GM21367 (cell line): ENCODE measurements at regions not wholly inside any gene's neighbourhood (a gene's known extent, or its start where the extent isn't known, plus 50 kb on each side); places are given as distances from the start of the nearest gene placed in this dataset.
"Not testable (repeated sequence)": the region's sequence is repeated elsewhere in the genome, so short reads cannot be mapped to it uniquely, and the experiment has no call there.

Experiments
- ATAC-seq: cut with Tn5 transposase; IDR thresholded peaks from one replicate; pipeline ENCODE4 v1.9.1; 2021; ENCODE audit not compliant: unreplicated experiment

DNA sequence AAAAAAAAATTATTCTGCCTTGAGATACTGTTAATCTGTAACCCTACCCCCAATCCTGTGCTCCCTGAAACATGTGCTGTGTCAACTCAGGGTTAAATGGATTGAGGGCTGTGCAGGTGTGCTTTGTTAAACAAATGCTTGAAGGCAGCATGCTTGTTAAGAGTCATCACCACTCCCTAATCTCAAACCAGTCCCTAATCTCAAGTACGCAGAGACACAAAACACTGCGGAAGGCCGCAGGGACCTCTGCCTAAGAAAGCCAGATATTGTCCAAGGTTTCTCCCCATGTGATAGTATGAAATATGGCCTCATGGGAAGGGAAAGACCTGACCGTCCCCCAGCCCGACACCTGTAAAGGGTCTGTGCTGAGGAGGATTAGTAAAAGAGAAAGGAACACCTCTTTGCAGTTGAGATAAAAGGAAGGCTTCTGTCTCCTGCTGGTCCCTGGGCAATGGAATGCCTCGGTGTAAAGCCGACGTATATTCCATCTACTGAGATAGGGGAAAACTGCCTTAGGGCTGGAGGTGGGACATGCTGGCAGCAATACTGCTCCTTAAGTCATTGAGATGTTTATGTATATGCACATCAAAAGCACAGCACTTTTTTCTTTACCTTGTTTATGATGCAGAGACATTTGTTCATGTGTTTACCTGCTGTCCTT, 402.6 kb downstream of the TBC1D32 start:
- not testable (repeated sequence) for ATAC-seq

DNA sequence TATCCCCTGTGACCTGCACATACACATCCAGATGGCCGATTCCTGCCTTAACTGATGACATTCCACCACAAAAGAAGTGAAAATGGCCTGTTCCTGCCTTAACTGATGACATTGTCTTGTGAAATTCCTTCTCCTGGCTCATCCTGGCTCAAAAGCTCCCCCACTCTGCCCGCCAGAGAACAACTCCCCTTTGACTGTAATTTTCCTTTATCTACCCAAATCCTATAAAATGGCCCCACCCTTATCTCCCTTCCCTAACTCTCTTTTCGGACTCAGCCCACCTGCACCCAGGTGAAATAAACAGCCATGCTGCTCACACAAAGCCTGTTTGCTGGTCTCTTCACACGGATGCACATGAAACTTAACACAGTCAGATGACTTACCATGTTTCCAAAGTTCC, 403.8 kb downstream of the TBC1D32 start:
- not testable (repeated sequence) for ATAC-seq

DNA sequence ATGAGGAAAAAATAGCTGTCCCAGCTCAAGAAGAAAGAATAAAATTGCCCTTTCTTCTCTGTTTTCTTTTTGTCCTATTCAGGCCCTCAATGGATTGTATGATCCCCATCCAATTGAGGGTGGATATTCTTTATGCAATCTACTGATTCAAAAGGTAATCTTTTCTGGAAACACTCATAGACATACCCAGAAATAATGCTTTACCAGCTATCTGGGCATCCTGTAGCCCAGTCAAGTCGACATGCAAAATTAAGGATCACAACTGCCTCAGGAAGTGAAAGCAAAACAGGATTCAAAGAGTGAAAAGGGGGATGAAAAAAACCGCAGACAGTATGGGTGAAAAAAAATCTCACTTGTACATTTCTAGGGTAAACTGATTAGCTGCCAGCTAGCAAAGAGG, 410.1 kb downstream of the TBC1D32 start:
- ATAC-seq = no peak

DNA sequence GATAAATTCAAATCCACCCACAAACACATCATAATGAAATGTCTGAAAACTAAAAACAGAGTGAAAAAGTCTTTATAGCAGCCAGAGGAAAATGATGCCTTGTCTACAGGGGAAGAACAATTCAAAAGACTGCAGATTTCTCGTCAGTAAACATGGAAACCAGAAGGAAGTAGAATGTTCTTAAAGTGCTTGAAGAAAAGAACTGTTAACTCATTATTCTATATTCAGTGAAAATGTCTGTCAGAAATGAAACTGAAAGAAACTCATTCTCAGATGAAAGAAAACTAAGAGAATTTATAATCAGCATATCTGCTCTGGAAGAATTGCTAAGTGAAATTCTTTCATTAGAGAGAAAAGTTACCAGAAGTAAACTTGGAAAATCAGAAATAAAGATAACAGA, 416.1 kb downstream of the TBC1D32 start:
- ATAC-seq = peak; percentile 54

DNA sequence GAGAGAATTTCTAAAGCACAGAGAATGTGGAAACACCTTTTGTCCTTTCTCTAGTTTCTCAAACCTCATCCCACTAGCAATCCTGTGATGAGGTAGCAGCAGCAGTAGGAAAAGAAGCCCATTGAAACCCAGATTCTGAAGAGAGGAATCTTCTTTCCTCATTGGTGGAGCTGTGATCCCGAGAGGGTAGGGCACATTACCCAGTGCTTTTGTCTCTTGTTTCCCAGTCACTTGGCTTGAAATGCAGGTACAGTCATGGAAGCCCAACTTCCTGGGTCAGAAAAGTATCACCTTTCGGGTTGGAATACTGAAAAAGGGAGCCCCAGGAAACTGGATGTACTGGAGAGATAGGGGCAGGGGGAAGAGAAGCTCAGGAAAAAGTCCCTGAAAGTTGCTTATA, 417.4 kb downstream of the TBC1D32 start:
- no peak for ATAC-seq

DNA sequence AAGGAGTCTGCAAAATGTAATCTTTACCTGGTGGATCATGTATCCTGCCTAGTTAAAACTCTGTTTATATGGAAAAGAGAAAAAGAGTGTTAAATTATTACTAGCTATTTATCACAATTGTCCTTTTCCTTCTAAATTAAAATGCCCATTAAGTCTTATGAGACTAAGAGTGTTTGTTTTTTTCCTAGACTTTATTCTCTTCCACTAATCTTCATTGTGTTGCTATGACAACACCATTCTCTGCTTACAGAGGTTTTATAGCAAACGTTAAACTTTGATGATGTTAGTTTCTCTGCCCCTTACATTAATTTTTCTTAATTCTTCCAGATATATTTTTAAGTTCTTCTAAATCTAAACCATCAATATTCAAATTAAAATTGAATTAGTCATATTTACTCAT, 420.8 kb downstream of the TBC1D32 start:
- ATAC-seq = no peak

DNA sequence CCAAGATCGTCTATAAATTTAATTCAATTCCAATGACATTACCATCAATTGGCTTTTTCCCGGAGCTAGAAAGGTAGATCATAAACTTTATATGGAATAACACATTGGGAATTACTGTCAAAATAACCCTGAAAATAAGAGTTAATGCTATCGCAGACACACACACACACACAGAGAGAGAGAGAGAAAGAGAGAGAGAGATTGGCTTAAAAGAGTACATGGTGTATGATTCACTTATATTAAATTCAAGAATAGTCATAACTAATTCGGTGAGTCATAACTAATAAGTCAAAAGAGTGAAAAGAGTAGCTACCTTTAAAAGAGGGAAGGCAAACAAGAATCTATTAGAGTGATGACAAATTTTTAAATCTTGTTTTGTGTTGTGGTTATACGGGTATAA, 425.5 kb downstream of the TBC1D32 start:
- ATAC-seq = no peak

DNA sequence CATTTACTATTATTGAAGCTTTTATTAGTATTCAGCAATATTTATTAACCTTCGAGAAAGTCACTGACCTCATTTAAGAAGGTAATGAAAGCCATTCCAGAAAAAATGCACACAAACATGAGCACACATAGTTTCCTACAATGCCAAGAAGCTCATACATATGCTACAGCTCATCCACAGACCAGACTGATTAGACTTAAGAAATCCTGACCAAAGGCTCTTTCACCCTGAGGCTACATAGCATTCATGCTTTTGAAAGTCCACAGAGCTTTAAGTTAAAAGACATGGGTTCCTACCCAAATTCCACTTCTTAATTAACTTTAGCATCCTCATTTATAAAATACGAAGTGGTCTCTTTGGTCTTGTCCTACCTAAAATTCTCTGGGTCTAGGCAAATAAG, 430.4 kb downstream of the TBC1D32 start:
- no peak for ATAC-seq

DNA sequence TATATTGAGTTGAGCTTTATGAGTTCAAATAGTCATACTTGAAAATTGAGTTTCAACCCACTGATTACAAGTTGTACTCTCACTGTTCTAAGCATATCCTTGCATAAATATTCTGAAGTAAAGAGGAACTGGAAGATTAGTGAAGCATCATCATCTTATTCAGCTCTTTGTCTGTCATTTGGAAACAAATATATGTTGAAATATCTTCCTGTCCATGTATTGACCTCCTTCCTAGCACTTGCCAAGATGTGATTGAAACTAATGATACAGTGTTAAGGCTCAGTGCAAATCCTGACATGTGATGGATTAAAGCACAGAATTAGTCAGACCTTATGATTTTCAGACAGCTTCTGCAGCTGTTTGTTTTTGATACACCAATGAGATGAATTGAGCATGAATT, 434.3 kb downstream of the TBC1D32 start:
- ATAC-seq = no peak

DNA sequence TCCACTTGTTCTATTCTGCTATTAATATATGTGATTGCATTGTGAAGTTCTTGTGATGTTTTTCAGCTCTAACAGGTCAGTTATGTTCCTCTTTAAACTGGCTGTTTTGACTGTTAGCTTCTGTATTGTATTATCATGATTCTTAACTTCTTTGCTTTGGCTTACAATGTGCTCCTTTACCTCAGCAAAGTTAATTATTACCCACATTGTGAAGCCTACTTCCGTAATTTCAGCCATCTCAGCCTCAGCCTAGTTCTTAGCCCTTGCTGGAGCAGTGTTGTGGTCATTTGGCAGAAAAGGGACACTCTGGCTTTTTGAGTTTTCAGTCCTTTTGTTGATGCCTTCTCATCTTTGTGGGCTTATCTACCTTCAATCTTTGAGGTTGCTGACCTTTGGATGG, 440.2 kb downstream of the TBC1D32 start:
- ATAC-seq = no peak

DNA sequence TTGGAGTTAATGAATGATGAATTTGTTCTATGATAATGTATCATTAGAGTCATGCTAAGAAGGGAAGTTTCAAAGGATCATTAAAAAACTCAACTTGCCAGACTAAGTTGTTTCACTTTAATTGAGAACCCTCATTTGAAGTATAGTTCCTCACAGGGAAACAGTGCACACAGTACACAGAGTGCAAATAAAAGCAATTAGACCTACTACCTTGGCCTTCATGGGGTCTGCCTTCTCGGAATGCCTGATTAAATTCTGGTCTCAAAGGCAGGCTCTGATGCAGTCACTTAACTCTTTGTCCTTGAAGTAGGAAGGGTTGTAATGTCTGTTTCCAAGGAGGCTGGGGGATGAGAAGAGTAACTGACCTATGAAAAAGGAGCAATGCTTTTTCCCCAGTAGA, 457.3 kb downstream of the TBC1D32 start:
- no peak for ATAC-seq

DNA sequence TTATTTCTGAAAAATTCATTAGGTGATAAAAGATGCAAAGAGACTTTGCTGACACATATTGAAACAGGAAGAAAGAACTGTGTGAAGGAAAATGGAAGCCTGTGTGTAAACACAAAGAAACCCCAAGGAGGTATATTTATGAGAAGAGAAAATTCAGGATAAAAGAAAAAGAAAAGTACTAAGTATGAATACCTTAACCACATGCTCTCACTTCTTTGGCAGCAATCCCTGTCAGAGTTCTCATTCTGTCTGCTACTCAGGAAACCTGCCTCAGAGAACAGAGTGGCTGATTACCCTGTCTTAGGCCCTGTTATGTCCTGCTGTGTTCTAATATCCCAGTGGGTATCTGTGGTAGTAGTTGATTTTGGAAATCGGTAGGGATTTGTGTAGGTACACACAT, 457.9 kb downstream of the TBC1D32 start:
- ATAC-seq = no peak

DNA sequence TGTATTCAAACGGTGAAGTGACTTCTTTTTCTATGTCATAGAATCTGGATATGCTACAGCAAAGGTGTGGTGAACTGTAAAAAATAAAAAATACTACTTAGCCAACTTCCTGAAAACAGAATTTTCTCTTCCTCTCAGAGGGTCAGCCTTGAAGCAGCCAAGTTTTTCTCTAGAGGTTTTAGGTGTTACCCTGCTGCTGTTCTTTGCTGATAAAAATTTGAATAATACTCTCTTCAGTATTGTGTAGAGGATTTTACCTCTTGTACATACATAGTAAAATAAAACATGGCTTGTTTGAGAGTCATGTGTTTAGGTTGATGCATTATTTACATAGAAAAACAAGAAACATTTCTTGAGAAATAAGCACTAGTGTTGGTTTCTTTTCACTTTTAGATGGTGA, 458.4 kb downstream of the TBC1D32 start:
- peak; percentile 47 for ATAC-seq

DNA sequence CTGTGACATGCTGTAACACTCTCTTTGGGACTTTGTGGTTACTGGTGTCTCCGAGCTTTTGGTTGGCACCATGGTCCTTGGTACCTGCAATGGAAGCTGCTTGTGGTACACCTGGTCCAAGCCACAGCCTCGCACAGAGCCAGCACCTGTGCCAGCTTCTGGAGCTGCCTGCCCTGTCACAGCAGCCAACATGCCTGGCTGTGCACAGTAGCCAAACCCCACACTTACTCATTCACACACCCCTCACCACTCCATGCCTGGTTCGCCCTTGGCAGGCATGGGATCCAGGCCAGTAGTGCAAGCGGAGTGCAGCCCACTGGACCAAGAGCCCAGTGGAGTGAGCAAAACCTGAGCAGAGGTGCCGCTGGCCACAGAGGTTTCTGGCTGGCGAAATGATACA, 459.9 kb downstream of the TBC1D32 start:
- no peak for ATAC-seq

DNA sequence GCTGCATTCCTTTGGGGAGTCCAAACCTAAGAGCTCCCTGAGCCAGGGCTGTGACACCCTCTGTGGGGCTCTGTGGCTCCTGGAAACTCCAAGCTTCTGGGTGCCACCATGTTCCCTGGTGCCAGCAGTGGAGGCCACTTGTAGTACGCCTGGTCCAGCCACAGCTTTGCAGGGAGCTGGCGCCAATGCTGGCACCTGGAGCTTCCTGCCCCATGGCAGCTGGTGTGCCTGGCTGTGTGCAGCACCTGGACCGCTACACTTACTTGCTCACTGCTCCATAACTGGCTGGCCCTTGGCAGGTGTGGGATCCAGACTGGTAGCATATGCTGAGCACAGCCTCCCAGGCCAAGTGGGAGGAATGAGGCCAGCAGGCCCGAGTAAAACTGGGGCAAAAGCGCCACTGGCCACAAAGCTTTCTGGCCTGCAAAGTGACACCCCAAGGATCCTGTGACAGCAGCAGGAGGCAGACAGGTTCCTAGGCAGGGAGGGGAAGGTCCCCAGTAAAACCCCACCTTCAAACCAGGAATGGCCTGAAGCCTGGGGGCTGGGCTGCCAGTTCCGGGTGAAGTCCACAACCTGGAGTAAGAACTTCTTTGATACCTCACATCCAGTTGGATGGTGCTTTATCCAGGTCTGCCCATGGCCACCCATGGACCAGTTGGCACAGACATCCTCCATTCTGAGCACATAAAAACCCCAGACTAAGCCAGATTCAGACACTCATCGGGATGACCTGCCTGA, 461.0 kb downstream of the TBC1D32 start:
- no peak for ATAC-seq

DNA sequence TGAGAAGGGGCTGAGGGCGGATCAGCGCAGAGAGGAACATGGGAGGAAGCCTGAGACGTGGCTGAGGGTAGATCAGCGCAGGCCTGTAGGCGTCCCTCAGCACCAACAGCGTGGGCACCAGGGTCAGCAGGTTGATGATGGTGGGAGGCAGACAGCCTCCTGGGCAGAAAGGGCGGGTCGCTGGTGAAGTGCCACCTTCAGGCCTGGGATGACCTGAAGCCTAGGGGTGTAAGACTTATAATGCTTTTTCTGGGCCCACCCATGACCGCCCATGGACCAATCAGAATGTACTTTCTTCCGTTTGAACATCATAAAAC, 462.1 kb downstream of the TBC1D32 start:
- ATAC-seq = no peak

DNA sequence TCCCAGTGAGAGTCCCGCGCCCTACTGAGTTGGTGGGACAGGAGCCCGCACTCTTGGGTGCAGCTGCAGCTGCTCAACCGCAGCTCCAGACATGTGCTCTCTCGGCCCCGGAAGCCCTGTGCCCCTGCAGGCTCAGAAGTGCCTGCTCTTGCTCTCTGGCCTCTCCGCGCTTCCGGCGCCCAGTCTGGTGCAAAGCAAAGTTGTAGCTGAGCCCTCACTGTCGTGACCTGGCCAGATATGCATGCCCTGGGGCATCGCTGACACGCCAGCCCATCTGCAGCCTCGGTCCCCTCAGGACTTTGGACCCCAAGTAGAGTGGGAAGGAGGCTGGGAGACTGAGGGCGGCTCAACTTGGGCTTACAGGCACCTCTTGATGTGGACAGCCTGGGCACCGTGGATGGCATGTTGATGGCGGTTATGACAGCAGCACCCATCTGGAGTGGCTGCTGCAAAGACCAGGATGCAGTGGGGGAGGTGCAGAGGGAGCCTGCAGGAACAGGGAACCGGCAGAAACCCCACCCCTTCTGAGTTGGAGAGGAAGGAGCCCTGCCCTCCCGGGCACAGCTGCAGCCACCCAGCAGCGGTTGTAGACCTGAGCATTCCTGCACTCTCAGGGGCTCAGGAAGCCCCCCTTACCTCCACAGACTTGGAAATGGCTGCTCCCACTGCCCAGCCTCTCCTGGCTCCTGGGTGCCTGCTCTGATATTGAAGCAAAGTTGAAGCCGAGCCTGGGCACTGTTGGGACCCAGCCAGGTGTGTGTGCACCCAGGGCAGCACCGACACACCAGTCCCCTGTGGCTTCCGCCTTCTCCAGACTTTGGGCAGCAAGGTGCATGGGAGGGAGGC, 462.6 kb downstream of the TBC1D32 start:
- ATAC-seq = no peak

DNA sequence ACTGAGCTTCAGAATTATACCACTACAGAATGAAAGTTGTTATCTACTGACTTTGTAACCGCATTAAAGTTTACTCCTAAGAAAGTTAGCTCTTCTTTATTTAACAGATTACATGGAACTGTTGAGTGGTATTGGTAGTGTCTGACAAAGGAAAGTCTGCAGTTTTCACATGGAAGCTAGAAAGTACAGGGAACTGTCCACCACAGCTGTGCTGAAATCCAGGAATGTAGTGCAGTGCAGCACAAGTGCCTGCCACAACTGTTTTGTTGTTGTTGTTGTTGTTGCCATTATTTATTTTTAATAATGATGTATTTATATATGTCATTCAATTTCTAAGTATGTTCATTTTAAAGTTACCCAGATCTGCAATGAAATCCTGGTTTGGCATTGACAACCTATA, 464.9 kb downstream of the TBC1D32 start:
- ATAC-seq = no peak

DNA sequence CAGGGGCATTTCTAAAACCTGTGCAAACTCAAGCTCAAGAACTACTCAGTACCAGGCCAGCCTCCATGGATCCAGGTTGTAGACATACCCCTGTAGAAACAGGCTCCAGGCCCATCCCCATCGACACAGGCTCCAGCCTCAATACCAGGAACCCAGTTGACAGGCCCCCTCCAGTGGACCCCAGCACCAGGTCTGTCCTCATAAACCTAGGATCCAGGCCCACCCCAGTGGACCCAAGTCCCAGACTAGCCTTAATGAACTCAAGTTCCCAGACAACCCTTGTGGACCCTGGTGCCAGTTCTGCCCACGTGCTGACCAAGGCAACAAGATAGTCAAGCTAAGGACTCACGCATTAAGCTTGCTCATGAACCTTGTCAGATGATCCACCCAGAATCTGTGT, 476.9 kb downstream of the TBC1D32 start:
- ATAC-seq = no peak

DNA sequence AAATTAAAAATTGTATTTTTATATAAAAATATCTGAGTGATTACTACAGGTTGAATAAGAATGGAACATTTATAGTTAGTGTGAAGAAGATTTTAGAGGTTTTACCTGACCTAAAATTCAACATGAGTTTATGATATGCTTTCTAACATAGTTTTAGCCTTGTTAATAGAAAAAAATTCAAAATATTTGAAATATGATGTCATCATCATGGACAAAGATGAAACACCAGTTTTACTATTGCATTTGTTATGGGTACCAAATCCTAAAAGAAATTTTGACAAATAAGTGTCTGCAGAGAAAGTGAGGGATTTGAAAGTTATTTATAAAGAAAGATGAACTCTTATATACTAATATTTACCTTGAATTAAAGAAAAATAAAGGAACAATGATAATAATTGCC, 479.7 kb downstream of the TBC1D32 start:
- no peak for ATAC-seq

DNA sequence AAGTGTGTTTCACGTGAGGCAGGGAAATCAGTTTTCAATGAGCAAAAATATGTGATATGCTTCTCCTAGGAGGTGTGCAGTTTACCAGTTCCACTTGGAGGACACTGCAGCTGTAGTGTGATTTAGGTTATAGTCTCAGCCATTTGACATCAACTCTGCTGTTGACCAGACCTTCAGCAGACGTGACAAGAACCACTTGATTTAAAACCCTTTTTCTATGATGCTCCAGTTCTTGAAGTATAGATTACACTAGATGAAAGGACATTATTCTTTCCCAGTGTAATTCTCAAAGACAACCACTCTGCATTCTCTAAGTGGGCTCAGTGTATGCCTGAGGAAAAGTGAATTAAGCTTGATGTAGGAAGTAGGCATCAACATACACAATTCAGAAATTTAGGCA, 480.8 kb downstream of the TBC1D32 start:
- ATAC-seq = no peak

DNA sequence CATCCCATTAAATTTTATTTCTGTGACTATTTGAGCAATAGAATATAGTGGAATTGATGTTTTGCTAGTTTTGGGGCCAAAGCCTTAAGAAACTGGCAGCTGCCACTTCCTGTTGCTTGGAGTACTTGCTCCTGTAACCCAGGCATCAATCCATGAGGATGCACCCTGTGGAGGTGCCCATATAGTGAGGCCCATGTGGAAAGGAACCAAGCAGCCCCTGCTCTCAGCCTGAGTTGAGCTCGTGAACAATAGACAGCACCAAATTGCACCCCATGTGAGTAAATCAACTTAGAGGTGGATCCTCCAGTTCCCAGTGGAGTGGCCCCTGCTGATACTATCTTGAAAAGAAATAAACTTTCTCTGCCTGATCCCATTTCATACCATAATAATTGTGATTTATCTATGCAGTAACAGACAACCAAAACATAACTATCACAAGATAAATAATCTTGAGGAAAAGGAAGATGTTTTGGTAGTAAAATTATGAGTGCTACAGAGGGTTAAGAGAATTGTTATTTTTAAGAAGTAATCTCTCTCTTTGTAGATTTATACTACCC, 481.9 kb downstream of the TBC1D32 start:
- no peak for ATAC-seq
